Medulla oblongata (tissue), 1 donor: ENCODE measurements at regions not wholly inside any gene's neighbourhood (a gene's known extent, or its start where the extent isn't known, plus 50 kb on each side); places are given as distances from the start of the nearest gene placed in this dataset.

Experiments used
- DNase-seq: peaks from one replicate; pipeline ENCODE4 v3.0.0-alpha.2; 2015; ENCODE audit errors: extremely low spot score

DNA sequence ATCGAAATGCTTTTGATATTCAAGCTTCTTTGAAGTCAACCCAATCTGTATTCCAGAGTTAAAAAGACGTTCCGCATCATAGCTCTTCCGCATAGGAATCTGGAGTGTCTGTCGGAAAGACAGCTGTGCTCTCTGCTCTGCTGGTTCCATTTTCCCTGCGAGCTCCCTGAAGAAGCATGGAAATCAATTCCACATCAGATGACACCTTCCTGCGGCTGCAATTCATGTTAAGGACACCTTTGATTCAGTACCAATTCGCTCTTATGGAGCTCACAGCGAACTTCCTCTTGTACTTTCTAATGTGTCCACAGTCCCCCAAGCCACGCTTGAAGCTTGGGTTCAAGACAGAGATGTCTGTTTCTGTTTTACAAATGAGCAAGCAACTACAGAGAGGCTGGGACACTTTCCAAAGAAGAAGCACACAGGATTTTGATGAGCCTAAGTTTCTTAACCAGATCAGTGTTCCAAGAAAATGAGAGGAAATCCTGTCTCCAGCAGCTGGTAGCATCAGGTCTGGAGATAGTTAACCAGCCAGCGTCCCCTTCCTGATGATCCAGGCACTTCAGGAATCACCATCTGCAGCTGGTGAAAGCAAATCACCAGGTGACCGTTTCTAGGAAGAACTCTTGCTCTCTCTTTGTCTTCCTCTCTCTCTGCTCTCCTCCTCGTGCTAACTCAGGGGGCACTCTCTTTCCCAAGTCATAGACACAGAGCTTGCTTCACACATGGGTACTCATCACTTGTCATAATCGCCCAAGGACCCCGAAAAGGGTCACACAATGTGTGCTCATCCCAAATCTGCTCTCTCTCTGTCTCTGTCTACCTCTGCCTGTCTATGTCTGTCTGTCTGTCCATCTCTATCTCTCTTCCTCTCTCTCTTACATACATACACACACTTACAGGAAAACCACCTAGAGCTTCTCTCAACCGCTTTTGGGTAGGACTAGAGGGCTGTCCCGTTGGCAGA lies 281.8 kb downstream of the FAM43A start:
- no peak for DNase-seq

GRCh38 chr3:194970066-194970465 lies 284.4 kb downstream of the FAM43A start:
- no peak for DNase-seq

DNA sequence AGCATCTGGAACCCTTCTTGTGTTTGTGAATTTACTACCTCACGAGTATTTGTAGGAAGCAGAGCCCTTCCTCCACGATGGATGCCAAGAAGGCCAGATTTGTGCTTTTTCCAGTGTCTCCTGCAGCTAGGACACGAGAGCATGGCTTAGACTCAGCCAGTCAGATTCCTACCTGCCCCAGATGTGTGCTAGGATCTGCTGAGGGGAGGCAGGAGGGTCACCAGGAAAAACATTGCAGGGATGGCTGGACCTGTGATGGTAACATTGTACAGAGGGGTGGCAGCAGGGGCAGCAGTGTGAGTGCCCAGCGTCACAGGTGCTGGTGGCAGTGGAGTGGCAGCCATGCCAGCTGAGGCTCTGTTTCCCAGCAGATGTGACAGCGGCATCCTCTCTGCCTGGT lies 285.3 kb downstream of the FAM43A start:
- DNase-seq = no peak

GRCh38 chr3:194971965-194972364 lies 286.3 kb downstream of the FAM43A start:
- DNase-seq = no peak

DNA sequence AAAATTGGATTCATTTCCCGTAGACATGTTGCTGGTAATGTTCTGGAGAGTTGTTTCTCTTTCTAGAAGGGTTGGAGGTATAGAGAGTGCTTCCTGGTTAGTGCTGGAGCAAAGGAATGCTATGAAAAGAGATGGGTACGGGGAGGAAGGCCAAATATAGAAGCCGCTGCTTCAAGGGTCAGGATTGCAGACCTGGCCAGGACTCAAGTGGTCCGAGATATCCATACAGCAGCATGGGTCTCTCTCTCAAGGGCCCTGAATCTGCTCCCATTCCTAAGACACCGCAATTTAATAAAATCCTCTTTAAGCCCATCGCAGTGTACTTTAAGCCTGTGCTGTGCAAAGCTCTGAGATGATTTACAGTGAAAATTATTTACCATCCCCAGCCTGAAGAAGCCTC lies 287.0 kb downstream of the FAM43A start:
- no peak for DNase-seq

DNA sequence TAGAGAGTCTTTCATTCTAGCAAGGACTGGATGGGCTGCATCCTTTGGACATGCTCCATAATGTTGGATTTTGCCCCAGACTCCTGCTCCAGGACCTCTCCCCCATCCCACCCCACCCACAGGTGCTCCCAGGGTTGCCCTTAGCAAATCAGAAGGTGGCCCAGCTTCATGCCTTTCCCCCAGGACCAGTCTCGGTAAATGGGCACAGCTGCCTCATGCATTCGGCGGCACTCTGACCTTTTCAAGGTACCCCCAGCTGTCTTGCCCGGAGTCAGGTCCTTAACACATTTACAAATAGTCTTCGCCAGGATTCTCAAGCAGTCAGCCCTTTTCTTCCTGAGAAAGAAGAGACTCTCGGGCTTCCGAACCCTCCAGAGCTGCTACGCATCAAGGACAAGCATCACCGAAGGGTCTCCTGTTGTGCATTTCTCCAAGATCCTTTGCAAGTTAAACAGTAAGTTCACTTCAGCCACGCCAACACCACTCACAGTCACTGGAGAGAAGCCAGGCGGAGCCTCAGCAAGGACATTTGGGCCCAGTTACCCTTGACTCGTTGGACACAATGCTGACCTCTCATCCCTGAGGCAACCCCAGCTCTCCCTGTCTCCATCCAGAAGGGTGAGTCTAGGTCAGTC lies 287.8 kb downstream of the FAM43A start:
- DNase-seq = no peak

GRCh38 chr3:194974468-194975135 lies 288.9 kb downstream of the FAM43A start:
- DNase-seq = no peak

DNA sequence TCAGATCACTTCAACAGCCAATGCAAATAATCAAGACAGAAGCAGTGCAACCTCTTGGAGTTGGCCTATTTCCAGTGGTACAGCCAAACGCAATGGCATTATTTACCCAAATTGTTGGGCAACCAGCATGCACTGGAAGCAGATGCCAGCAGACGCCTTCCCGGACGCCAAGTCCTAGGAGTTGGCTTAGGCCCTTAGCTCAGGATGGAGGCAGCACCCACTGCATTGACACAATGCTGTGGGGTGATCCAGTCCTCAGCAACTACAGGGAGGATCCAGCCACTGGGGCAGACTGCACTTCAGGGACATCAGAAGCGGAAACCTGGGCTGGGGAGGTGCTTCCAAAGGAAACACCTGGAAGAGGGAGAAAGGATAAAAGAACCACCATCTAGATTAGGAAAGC lies 290.4 kb downstream of the FAM43A start:
- DNase-seq = no peak

- no peak for DNase-seq
Measured at GRCh38 chr3:194976874-194977273, 291.2 kb downstream of the FAM43A start.

- DNase-seq = no peak
Measured at GRCh38 chr3:194977356-194977755, 291.7 kb downstream of the FAM43A start.

- DNase-seq = no peak
Measured at GRCh38 chr3:194979173-194979572, 291.8 kb downstream of the XXYLT1 start.

DNA sequence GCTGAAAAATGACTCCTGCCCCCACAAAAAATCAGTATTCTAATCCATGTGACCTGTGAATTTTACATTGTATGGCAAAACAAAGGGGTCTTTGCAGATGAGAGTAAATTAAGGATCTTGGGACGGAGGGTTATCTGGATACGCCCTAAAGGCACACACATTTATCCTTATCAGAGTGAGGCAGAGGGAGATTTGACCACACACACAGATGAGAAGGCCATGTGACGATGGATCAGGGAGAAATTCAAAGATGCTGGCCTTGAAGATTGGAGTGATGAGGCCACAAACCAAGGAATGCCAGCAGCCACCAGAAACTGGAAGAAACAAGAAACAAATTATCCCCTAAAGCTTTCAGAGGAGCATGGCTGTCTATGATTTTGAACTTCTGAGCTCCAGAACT lies 288.5 kb downstream of the XXYLT1 start:
- no peak for DNase-seq

- DNase-seq = no peak
Measured at GRCh38 chr3:194983121-194983520, 287.8 kb downstream of the XXYLT1 start.

- DNase-seq = no peak
Measured at GRCh38 chr3:194983620-194984019, 287.3 kb downstream of the XXYLT1 start.

GRCh38 chr3:194984066-194984465 lies 286.9 kb downstream of the XXYLT1 start:
- DNase-seq = no peak

GRCh38 chr3:194984622-194985021 lies 286.3 kb downstream of the XXYLT1 start:
- no peak for DNase-seq

GRCh38 chr3:194985031-194985578 lies 285.9 kb downstream of the XXYLT1 start:
- peak; percentile 46 for DNase-seq

DNA sequence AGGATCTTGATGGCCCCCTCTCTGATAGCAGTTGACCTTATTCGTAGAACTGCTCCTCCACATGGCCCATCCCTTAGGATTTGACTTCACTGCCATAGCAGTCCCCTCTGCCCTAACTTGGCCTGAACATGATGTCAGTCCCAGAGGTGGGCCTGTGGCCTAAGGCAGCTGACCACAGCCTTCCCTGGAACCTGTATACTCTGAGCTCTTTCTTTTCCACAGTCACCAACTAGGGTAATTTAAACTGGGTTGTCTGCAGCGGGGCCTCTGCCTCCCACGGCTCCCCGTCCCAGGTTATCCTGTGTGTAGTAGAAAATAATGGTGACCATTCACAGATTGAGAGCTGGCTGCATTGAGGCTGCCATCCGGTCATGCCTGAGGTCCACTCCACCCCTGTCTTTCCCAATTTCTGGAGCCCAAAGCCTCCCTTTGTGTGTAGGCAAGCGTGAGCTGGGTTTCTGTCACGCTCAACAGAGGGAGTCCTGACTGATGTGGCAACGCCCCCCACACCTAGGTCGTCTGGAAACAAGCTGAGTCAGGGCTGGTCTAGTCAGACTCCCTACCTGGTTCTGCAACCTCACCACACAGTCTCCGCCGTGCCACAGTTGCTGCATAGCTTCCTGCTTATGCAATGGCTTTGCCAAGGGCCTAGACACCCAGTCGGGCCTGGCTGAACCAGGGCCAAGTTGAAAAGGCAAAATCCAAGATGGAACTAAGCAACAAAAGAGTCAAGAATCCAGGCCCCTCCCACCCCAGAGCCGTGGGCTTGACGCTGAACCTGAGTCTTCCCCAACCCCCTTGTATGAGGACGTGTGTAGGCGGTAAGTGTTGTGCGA lies 284.5 kb downstream of the XXYLT1 start:
- DNase-seq = no peak

DNA sequence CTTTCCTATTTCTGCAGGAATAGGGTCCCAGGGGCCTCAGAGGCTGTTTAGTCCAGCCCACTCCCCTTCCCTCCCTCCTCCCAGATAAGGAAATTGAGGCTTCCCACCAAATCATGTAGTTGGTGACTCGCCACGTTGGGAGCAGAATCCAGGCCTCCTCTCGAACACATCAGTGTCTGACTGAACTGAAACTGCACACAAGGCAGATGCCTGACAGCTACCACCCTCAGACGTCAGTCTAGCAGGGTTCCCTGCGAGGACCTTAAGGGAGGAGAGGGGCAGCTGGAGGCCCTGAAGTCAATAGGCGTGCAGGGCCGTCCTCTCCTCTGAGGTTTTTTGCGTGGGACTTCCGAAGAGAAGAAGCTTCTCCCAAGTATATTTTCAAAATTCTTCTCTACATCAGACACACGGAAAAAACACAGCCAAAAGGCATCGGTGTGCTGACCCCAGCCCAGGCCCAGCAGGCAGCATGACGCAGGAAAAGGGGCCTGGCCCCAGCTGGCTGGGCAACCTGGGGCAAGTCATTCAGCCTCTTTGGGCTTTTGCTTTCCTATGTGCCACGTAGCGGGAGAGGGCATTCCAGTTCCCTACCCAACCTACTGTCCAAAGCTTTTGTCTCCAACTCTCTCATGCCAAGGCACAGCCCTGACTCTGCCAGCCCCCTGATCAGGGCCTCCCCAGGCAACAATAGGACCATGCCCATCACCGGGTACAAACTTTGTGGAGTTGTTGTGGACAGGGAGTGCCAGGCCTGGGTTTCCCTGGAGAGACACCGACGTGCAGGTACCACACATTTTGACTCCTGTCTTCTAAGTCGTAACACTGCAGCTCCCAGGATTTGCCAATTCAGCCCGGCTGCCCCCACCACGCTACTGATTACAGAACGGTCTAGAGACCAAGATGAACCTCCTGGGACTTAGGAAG lies 283.1 kb downstream of the XXYLT1 start:
- no peak for DNase-seq

- no peak for DNase-seq
Measured at GRCh38 chr3:194988495-194989165, 282.3 kb downstream of the XXYLT1 start.
